NCI-H510A treated with DMSO at 0.1 percent for 48 hours (cell line): ENCODE measurements at regions not wholly inside any gene's neighbourhood (a gene's known extent, or its start where the extent isn't known, plus 50 kb on each side); places are given as distances from the start of the nearest gene placed in this dataset.
"Not testable (repeated sequence)": the region's sequence is repeated elsewhere in the genome, so short reads cannot be mapped to it uniquely, and the experiment has no call there.

Experiments used
- DNase-seq: peaks from one replicate; lab custom pipeline; 2025; lab: John Stamatoyannopoulos, UW

DNA sequence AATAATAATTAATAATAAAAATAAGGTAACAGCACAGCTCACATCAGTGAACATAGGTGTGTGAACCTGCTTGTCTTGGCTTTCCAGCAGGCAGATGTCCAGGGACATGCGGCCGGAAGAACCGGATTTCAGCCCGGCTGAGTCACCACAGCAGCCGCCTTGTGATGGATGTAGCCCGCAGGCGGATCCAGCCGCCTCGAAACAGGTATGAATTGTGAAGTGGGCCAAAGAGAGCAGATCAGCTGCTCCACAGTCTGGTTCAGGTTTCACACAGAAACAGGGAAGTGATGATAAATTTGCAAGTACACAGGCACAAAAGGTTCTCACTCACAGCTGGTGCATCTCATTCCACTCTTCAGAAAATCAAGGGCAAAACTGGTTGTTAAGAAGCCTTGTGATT, 55.1 kb downstream of the ID4 start:
- peak; percentile 81 for DNase-seq

DNA sequence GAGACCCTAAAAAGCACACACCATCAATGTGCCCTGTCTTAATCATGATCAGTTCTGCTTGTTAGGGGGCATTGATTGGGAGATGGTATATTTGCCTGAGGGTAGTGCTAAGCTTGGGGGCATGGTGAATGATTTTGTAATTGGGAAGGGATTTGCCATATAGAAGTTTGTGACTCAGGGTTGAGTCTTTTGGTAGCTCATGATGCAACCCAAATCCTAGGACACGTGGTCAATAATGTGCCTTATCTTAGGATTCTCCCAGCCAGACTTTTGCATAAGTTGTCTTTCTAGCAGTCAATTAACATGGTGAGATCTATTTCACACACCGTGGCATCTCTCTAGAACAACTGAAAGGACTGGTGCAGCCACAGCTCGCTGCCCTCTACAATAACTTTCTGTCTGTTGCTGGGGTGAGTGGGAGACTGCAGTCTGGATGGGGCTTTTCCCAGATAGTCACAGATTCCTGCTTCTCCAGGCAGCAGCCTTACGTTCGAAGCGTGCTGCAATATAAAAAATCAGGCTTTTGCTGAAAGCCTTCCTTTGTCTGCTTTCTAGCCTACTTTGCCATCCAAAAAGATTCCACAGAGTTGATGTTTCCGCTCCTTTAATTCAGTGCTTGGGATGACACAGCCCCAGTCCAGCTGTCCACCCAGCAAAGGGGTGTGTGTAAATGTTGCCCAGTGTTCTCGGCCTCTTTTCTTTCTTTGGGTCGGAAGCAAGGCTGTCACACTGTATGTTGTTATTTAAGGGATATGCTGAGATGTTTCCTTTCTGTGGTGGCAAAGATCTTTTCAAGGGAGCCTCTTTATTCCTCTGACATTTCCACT, 58.9 kb downstream of the ID4 start:
- DNase-seq, result no peak

DNA sequence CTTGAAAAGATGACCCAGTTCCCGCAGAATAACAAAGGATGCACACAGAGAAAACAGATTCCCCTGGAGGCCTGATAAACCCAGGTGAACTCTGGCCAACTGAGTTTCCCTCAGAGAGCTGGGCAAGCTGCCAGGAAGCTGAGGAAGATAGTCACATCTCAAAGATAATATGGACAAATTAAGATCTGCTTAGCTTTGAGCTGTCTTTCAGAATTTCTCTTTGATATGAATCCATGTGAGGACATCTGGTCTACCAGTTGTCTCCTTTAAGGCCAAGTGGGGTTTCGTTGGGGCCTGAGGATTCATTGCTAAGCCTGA, 59.5 kb downstream of the ID4 start:
- DNase-seq, result no peak

DNA sequence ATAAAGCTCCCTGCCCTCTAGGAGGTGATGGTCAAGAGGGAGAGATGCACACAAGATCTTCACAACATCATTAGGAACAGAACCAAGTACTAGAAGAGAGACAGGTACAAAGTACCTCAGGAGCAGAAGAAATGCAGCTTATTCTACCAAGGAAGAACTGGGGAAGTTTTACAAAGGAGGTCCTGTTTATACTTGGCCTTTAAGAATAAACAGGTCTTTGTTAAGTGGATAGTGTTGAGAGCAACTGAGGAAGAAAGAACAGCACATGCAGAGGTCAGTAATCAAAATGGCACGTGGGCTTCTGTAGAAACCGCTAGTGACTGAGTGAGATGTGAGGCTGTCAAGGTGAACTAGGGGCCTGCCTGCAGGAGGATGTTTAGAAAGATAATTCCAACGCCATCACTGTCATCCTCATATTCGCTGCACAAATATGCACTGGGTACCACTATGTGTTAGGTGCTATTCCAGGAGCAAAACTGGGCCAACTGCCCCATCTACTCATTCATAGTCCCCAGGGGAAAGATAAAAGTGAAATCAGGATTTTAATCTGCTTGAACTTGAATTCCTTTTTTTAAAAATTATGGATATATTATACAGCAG, 61.1 kb downstream of the ID4 start:
- DNase-seq, result no peak

DNA sequence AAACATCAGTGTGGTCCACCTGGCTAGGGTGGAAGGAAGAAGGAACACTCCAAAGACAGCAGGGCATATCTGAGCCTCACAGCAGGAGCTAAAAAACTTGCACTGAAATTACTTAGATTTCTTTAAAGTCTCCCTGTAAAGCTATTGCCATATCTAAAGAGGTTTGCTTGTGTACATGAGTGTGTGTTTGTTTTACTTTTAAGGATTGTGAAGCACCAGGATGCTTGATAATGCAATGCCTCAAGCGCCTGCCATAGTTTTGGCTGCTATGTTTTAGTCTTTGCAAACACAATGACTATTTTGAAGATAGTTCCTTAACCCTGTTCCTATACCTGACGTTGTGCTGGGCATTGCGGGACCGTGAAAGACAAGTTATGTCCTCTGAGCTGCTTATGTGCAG, 65.0 kb downstream of the ID4 start:
- no peak for DNase-seq

DNA sequence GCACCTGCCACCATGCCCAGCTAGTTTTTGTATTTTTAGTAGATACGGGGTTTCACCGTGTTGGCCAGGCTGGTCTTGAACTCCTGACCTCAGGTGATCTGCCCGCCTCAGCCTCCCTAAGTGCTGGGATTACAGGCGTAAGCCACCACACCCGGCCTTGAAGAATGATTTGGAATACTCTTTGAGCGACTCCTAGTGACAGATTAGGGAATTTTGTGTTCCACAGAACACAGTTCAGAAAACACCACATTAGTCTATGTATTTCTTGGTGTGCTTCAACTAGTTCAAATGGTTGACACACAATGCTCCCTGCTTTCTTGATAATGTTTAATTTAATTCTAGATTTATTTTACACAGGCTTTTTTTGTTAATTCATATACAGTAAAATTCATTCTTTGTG, 67.2 kb downstream of the ID4 start:
- not testable (repeated sequence) for DNase-seq

DNA sequence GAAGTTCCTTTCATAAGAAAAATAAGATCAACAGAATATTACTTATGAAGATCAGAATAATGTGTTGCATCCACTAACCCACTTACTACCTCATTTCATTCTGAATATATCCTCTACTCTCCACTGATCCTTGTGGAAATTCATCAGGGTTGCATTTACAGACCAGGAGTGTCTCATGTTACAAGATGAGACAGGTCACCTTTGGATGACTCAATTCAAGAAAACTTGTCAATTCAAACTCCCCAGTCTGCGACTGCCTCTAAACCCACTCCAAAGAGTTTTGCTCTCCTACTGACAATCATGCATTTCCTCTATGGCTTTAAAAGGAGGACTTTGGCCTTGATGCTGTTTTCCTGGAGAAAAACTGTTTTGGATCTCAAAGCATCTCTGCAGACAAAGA, 68.4 kb downstream of the ID4 start:
- no peak for DNase-seq

DNA sequence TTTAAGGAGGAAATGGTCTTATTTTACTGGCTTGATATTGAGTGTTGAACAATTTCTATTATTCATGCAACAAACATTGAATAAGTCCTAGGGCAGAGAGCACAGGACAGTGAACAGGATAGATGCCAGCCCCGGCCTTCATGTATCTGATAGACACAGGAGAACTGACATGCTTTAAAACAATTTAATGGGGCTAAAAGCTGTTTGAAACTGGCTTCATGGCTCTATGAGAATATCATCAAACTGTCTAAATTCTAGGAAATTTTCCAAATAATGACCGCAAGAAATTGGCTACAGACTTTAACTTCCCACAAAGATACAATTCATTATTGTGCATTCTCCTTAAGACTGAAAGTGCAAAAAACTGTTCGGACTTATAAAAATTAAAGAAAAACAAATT, 69.0 kb downstream of the ID4 start:
- DNase-seq, result no peak

DNA sequence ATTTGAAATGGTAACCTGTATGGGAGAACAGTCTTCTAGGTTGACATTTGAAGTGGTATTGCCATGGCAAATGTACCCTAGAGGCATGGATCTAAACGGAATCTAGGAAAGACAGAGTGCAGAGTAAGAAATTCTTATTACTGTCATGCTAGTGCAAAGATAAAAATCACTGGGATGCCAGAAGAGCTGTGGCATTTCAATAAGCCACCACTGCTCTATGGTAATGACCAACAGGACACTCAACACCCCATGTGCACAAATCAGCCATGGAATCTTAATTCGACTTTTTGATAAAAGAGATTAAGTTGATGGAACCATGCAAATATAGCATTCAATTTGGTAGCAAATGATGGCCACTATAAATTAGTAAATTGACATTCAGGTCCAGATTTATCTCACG, 74.1 kb downstream of the ID4 start:
- DNase-seq, result no peak

DNA sequence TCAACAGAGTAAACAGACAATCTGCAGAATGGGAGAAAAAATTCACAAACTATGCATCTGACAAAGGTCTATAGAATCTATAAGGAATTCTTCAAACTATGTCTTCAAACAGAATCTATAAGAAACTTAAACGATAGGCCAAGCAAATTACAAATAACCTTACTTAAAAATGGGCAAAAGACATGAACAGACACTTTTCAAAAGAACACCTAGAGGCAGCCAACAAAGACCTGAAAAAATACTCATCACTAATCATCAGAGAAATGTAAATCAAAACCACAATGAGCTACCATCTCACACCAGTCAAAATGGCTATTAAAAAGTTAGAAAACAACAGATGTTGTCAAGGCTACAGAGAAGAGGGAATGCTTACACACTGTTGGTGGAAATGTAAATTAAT, 81.3 kb downstream of the ID4 start:
- no peak for DNase-seq

DNA sequence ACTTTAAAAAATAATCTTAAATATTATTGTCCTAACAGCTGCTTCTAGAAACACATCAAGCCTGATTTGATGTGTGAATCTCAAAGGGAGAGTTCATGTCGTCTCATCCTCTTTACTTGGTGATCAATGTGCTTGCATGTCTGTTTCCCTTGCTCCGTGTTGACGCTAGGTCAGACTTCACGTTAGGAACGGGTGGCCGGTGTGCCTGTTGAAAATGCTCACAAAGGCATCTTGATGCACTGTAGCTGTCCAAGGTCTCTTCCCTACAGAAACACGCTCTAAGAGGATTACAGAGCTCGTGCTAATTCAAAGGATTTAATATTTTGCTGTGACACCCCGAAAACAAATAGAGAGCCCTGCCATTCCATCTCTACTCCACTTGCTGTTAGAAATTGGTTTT, 84.6 kb downstream of the ID4 start:
- DNase-seq, result no peak

DNA sequence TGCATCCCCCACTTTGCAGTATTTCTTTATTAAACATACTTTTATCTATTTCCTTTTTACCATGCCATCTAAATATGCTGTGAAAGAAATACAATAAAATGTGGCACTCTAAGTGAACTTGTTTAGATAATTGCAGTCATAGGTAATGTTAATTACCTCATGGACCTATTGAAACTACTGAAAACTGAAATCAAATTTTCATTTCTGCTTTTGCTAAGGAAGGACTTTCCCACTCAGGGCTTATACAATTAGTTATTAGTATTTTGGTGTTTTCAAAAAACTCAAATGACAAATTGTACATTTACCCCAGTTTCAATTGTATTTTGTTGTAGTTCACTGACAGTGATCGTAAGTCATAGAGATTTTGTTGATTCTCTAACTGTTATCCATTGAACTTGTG, 88.4 kb downstream of the ID4 start:
- DNase-seq, result no peak

DNA sequence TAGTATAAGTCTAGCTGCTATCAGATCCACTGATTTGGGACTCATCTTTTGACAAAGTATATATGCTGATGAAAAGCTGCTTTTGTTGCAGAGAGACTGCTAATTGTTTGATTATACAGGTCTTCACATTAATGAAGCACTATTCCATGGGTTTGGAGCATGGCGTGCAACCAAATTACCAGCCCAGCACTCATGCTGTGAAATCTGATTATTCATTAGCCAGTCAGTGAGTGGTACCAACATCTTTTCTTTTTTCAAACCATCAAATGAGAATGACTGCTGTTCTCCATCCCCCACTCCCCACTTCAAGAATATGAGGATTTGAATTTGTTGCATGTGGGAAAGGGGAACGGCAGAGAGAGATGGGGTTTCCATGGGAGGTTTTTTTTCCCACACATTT, 91.3 kb downstream of the ID4 start:
- DNase-seq, result no peak

DNA sequence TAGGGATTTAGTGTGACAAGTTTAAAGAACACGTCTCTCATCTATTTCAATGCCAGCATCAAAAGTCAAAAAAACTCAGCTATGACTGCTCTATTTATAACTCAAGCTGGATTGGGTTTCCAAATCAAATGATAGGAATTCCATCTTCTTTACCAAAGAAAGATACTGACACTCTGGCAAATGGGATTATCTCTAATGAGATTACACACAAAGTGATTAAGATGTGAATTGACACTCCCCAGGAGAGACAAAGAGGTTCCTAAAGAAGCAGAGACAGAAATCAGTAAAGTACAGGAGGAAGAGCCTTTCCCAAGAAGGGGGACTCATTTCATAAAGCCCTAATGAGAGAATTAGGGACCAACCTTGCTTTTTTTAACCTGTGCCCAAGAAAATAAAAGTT, 92.1 kb downstream of the ID4 start:
- no peak for DNase-seq

DNA sequence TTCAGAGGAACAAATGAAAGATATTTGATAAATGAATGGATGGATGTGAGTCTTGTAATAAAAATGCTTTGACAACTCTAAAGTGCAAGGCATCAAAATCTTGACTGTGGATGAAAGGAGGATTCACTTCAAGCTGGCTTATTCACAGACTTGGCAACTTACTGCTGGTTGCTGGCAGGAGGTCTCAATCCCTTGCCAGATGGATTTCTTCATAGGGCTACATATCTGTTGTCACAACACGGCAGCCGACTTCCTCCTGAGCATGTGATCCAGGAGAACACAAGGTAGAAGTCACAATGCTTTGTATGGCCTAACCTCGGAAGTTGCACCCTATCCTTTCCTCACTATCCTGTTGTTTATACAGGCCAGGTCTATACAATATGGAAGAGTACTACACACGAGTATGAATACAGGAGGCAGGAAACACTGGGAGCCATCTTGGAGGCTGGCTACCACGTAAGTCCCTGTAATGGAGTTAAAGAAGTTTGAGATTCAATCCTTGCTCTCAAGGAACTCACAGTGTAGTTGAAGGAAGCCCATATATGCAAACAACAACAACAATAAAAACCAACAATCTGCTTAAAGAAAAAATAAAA, 97.9 kb downstream of the ID4 start:
- no peak for DNase-seq

DNA sequence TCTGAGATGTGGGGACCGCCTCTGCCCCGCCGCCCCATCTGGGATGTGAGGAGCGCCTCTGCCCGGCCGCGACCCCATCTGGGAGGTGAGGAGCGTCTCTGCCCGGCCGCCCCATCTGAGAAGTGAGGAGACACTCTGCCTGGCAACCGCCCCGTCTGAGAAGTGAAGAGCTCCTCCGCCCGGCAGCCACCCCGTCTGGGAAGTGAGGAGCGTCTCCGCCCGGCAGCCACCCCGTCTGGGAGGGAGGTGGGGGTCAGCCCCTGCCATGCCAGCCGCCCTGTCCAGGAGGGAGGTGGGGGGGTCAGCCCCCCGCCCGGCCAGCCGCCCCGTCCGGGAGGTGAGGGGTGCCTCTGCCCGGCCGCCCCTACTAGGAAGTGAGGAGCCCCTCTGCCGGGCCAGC, 102.2 kb downstream of the ID4 start:
- not testable (repeated sequence) for DNase-seq

DNA sequence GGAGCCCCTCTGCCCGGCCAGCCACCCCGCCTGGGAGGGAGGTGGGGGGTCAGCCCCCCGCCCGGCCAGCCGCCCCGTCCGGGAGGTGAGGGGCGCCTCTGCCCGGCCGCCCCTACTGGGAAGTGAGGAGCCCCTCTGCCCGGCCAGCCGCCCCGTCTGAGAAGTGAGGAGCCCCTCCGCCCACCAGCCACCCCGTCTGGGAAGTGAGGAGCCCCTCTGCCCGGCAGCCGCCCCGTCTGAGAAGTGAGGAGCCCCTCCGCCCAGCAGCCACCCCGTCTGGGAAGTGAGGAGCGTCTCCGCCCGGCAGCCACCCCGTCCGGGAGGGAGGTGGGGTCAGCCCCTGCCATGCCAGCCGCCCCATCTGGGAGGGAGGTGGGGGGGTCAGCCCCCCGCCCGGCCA, 102.8 kb downstream of the ID4 start:
- DNase-seq, result not testable (repeated sequence)

DNA sequence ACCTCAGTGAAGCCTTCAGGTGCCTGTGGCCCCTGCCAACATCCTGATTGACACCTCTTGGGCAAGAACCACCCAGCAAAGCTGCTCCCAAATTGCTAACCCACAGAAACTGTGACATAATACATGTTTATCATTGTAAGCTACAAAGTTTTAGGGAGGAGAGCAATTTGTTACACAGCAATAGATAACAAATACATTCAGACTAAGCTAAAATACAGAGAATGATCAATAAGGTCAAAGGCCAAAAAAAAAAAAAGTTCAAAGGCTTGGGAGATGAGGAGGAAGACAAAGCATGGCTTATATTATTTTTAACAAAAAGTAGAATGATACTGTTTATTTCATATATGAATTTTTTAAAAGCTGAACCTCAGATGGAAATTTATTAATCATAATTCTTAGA, 105.9 kb downstream of the ID4 start:
- no peak for DNase-seq

DNA sequence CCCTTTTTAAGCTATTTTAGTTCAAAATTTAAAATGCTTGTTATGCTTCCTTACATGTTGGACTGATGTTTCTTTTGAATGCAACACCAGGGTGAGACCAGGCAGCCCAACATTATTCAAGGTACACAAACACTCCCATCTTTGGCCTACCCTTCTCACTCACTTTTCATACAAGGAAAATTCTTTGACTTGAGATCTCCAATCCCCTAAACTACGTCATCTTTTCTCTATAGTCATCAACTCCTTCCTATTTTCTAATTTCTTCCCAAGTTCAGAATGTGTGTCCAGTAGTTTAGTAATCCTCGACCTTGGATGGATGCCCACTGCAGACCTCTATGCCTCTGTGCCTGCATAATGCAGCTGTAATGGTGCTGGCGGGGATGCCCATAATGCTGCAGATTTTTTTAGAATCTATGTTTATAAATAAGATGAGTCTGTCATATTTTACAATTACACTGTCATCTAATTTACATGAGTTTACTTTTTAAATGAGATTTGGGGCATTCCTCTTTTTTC, 108.7 kb downstream of the ID4 start:
- no peak for DNase-seq

DNA sequence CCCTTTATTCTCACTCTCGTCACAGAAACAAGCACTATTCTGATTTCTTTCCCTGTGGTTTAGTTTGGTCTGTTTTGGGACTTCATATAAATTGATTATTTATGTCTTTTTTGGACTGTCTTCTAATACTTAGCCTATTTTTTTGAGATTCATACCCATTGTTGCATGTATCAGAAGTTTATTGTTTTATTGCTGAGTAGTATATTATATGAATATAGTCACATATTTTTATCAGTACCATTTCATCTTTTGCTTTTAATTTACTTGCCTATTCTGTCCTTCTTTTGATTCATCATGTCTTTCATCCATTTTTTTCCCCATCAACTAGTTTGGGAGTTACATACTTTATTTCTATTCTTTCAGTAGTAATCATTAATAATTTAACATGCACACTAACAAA, 112.0 kb downstream of the ID4 start:
- DNase-seq, result no peak

DNA sequence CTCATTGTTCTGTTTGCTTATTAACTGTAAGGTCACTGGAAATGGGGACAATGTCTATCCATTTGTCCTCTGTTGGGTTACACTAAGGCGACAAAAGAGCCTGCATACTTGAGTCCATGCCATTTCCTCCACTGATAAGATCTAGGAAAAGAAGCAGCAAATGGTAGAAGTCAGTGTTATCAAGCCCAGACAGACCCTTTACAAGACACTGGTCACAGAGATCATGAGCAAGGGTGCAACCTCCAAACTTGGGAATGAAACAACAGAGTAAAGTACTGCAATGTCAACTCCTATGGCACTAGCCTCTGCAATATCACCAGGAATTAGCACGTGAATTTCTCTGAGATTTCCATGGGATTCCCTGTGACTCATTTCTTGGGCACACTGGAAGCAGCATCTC, 126.9 kb downstream of the ID4 start:
- no peak for DNase-seq

DNA sequence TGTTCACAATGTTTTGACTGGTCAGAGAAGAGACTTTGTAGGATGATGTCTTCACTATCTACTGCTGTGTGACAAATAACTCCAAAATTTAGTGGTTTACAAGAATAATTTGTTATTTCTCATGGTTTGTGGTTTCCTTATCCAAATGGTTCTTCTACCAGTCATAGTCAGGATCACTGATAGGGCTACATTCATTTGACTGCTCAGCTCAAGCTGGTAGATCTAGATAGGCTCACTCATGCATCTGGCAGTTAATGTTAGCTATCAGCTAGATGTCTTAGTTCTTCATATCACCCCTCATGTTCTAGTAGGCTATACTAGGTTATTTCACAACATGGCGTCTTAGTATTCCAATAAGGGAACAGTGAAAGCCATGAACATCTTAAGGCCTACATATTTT, 131.0 kb downstream of the ID4 start:
- DNase-seq, result no peak

DNA sequence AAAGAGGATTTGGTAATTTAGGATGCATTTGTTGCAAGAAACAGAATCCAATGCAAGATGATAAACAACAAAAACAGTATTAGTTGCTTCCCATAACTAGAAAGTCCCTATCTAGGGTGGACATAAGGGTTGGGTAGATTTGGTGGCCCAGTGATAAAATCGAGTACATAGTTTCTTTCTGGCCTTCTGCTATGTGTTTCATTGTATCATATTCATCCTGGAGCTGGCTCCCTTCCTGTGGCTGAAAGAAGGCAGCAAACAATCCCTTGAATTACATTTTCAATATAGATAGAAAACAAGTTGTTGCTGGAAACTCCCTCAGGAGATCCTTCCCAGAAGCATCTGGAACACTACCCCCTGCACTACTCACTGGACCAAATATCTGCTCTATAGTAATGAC, 135.1 kb downstream of the ID4 start:
- no peak for DNase-seq
